Mesenchymal stem cell (in vitro differentiated cells and primary cell): ENCODE measurements at regions not wholly inside any gene's neighbourhood (a gene's known extent, or its start where the extent isn't known, plus 50 kb on each side); places are given as distances from the start of the nearest gene placed in this dataset.

ENCODE experiments used
- DNase-seq: peaks from one replicate; pipeline ENCODE4 v3.0.0-alpha.2; 2013
- H2AFZ ChIP-seq: one replicate; pipeline ENCODE4 v1.6.1; 2013; ENCODE audit warnings: low read depth, mild to moderate bottlenecking, control low read depth, inconsistent platforms, low read length, moderate library complexity
- H2AK5ac ChIP-seq: 2 replicates; pipeline ENCODE4 v1.6.1; 2013; ENCODE audit warnings: low read length, moderate library complexity, mild to moderate bottlenecking, inconsistent platforms; ENCODE audit not compliant: severe bottlenecking
- H2BK120ac ChIP-seq: one replicate; pipeline ENCODE4 v1.6.1; 2013; ENCODE audit warnings: low read depth, mild to moderate bottlenecking, inconsistent platforms, low read length, moderate library complexity
- H2BK12ac ChIP-seq, 2 experiments: one replicate each; pipeline ENCODE4 v1.6.1; 2013; ENCODE audit warnings: inconsistent platforms in 2 of 2, low read length in 2 of 2, mild to moderate bottlenecking in 2 of 2, moderate library complexity in 2 of 2, control low read depth in 1 of 2
- H2BK15ac ChIP-seq: one replicate; pipeline ENCODE4 v1.6.1; 2013; ENCODE audit warnings: mild to moderate bottlenecking, low read depth, inconsistent platforms; ENCODE audit not compliant: poor library complexity, severe bottlenecking
- H2BK5ac ChIP-seq: 2 replicates; pipeline ENCODE4 v1.6.1; 2013; ENCODE audit warnings: low read depth, mild to moderate bottlenecking, low read length, control low read depth, inconsistent platforms; ENCODE audit not compliant: poor library complexity, severe bottlenecking
- H3K14ac ChIP-seq, 2 experiments: one replicate each; pipeline ENCODE4 v1.6.1; 2013; ENCODE audit warnings: inconsistent platforms in 2 of 2, low read length in 2 of 2, control low read depth in 1 of 2, mild to moderate bottlenecking in 1 of 2, moderate library complexity in 1 of 2
- H3K18ac ChIP-seq, 2 experiments: one replicate each; pipeline ENCODE4 v1.6.1; 2013; ENCODE audit warnings: inconsistent platforms in 2 of 2, low read length in 2 of 2, control low read depth in 1 of 2, low read depth in 1 of 2, mild to moderate bottlenecking in 1 of 2
- H3K23ac ChIP-seq, 2 experiments: one replicate each; pipeline ENCODE4 v1.6.1; 2013; ENCODE audit warnings: inconsistent platforms in 2 of 2, low read length in 2 of 2, mild to moderate bottlenecking in 2 of 2, moderate library complexity in 2 of 2, control low read depth in 1 of 2
- H3K27ac ChIP-seq: 2 replicates; pipeline ENCODE4 v1.5.1; 2013; ENCODE audit warnings: mild to moderate bottlenecking, moderate library complexity, low read length, control low read depth, inconsistent platforms; ENCODE audit not compliant: poor library complexity, severe bottlenecking
- H3K27me3 ChIP-seq, 2 experiments: 2 replicates each; pipeline versions ENCODE4 v1.6.1 to v1.7.0; 2013; ENCODE audit warnings: low read length in 2 of 2, mild to moderate bottlenecking in 2 of 2, moderate library complexity in 2 of 2, control low read depth in 1 of 2, inconsistent platforms in 1 of 2; ENCODE audit not compliant: control insufficient read depth in 1 of 2, insufficient read depth in 1 of 2
- H3K36me3 ChIP-seq, 2 experiments: 2 replicates each; pipeline versions ENCODE4 v1.6.1 to v1.7.0; 2013; ENCODE audit warnings: low read length in 2 of 2, control low read depth in 1 of 2, inconsistent platforms in 1 of 2, low read depth in 1 of 2, mild to moderate bottlenecking in 1 of 2; ENCODE audit not compliant: insufficient read depth in 2 of 2, control insufficient read depth in 1 of 2
- H3K4ac ChIP-seq, 2 experiments: one replicate each; pipeline ENCODE4 v1.6.1; 2013; ENCODE audit warnings: inconsistent platforms in 2 of 2, low read length in 2 of 2, mild to moderate bottlenecking in 2 of 2, moderate library complexity in 2 of 2, control low read depth in 1 of 2, low read depth in 1 of 2
- H3K4me1 ChIP-seq: 2 replicates; pipeline ENCODE4 v1.6.1; 2013; ENCODE audit warnings: low read depth, low read length, control low read depth; ENCODE audit not compliant: control insufficient read depth, insufficient read depth
- H3K4me2 ChIP-seq: 2 replicates; pipeline ENCODE4 v1.6.1; 2013; ENCODE audit warnings: low read length, mild to moderate bottlenecking, inconsistent platforms; ENCODE audit not compliant: poor library complexity, severe bottlenecking
- H3K4me3 ChIP-seq, 2 experiments: 2 replicates each; pipeline versions ENCODE4 v1.5.1 to v1.7.0; 2013; ENCODE audit warnings: low read length in 2 of 2, mild to moderate bottlenecking in 2 of 2, control low read depth in 1 of 2, low read depth in 1 of 2; ENCODE audit not compliant: insufficient read depth in 1 of 2
- H3K79me1 ChIP-seq: replicated peaks from 2 replicates; pipeline ENCODE4 v1.6.1; 2013; ENCODE audit warnings: mild to moderate bottlenecking, control low read depth, low read length, inconsistent platforms; ENCODE audit not compliant: poor library complexity, severe bottlenecking
- H3K9ac ChIP-seq: 2 replicates; pipeline ENCODE4 v1.7.0; 2013; ENCODE audit warnings: mild to moderate bottlenecking, low read length, moderate library complexity
- H3K9me3 ChIP-seq: 2 replicates; pipeline ENCODE4 v1.7.0; 2013; ENCODE audit warnings: mild to moderate bottlenecking, low read length; ENCODE audit not compliant: control insufficient read depth
- H4K8ac ChIP-seq: one replicate; pipeline ENCODE4 v1.6.1; 2013; ENCODE audit warnings: inconsistent platforms, mild to moderate bottlenecking, low read length, moderate library complexity
- H4K91ac ChIP-seq: one replicate; pipeline ENCODE4 v1.6.1; 2013; ENCODE audit warnings: mild to moderate bottlenecking, low read length, inconsistent platforms
- WGBS: methylation state at CpG from one replicate; pipeline ENCODE4 v1.1.7; 2013; ENCODE audit warnings: mixed read lengths; 5-methylcytosine and 5-hydroxymethylcytosine counted together

DNA sequence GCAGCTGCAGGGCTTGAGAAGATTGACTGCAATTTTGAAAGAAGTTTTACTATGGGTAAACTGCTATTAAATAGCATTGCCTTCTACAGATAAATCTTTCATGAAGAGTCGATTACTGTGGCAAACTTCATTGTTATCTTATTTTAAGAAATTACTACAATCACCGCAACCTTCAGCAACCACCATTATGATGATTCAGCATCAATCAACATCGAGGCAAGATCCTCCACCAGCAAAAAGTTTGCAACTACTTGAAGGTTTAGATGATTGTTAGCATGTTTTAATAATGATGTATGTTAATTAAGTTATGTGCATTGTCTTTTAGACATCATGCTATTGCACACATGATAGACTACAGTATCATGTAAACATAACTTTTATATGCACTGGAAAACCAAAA lies 1511.0 kb downstream of the FSTL5 start:
- Histone ChIP-seq H2BK5ac (no peak overlapping the region), H3K4me3 (no peak overlapping the region), H3K36me3 (no peaks in the 10 kb centered on the region), H3K27me3 (no peaks in the 10 kb centered on the region), H3K79me1 (no peaks in the 10 kb centered on the region), H3K9ac (no peak overlapping the region), H2BK120ac (no peak overlapping the region), H2AFZ (no peak overlapping the region), H3K4ac (no peak overlapping the region), H3K18ac (no peak overlapping the region), H3K9me3 (peaks cover 22% of the 10 kb centered on the region), H3K4me1 (no peaks in the 10 kb centered on the region), H2BK12ac (no peak overlapping the region), H2AK5ac (no peak overlapping the region), H4K91ac (no peak overlapping the region), H4K8ac (no peak overlapping the region), H3K4me2 (no peak overlapping the region), H3K14ac (no peak overlapping the region), H3K27ac (no peak overlapping the region), H3K23ac (no peak overlapping the region), H2BK15ac (no peak overlapping the region)
- DNase-seq, result no peak
- WGBS, result 81% methylated on average over 2 of the region's 3 CpGs

DNA sequence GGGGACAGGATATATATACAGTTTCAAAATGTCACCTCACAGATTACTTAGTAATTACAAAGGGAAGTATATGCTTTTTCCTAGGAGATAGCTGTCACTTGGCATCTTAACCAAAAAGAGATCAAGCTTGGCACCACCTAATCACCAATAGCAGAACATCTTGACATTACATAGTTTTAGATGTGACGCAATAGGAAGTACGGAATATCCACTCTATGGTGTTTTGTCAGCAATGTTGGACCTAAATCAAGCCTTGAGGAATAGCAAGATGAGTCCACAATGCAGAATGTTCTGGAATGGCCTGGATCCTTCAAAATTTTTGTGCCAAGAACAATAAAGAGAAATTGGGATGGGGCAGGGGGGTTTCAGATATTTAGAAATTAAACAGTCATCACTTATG lies 1488.2 kb downstream of the FSTL5 start:
- no peak overlapping the region for H2BK12ac ChIP-seq
- no peak overlapping the region for H3K9ac ChIP-seq
- no peak overlapping the region for H3K4me2 ChIP-seq
- DNase-seq, result no peak
- no peak overlapping the region for H2AFZ ChIP-seq
- H3K9me3 ChIP-seq, result peaks cover 12% of the 10 kb centered on the region
- no peak overlapping the region for H3K23ac ChIP-seq
- no peak overlapping the region for H3K4me3 ChIP-seq
- WGBS, result 92% methylated on average over 2 of the region's 2 CpGs
- H2BK120ac ChIP-seq, result no peak overlapping the region
- no peak overlapping the region for H4K8ac ChIP-seq
- H2BK15ac ChIP-seq, result no peak overlapping the region
- H4K91ac ChIP-seq, result no peak overlapping the region
- no peak overlapping the region for H2AK5ac ChIP-seq
- H3K79me1 ChIP-seq, result no peaks in the 10 kb centered on the region
- no peak overlapping the region for H3K27ac ChIP-seq
- no peak overlapping the region for H2BK5ac ChIP-seq
- peaks cover 3% of the 10 kb centered on the region for H3K4me1 ChIP-seq
- H3K36me3 ChIP-seq, result no peaks in the 10 kb centered on the region
- H3K4ac ChIP-seq, result no peak overlapping the region
- H3K14ac ChIP-seq, result no peak overlapping the region
- no peak overlapping the region for H3K18ac ChIP-seq
- no peaks in the 10 kb centered on the region for H3K27me3 ChIP-seq

DNA sequence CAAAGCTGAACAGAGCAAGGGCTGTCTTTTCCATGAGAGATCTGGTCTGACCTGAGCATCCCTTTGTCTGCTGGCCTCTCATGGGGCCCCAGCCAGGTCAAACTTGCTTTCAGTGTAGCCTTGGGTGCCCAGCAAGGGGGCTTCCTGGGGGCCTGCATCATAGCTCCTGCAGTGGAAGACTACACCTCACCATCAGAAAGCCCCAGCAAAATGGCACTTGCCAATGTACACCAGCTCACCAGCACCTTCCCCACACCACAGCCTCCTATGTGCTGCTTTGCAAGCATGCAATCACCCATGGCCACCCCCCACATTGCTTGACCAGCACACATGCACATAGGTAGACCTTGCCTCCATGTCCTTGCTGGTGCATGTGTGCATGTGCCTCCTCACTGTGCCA lies 1478.1 kb downstream of the FSTL5 start:
- no peak for DNase-seq
- no peak overlapping the region for H2AFZ ChIP-seq
- no peak overlapping the region for H2BK5ac ChIP-seq
- no peak overlapping the region for H3K4me3 ChIP-seq
- no peak overlapping the region for H3K4me2 ChIP-seq
- H3K36me3 ChIP-seq, result no peaks in the 10 kb centered on the region
- no peak overlapping the region for H3K18ac ChIP-seq
- H3K27me3 ChIP-seq, result no peaks in the 10 kb centered on the region
- H3K9ac ChIP-seq, result no peak overlapping the region
- no peak overlapping the region for H2BK15ac ChIP-seq
- H3K79me1 ChIP-seq, result no peaks in the 10 kb centered on the region
- H3K9me3 ChIP-seq, result peaks cover 23% of the 10 kb centered on the region
- H3K14ac ChIP-seq, result no peak overlapping the region
- H2BK12ac ChIP-seq, result no peak overlapping the region
- no peak overlapping the region for H4K8ac ChIP-seq
- no peak overlapping the region for H4K91ac ChIP-seq
- H2BK120ac ChIP-seq, result no peak overlapping the region
- no peak overlapping the region for H2AK5ac ChIP-seq
- no peaks in the 10 kb centered on the region for H3K4me1 ChIP-seq
- no peak overlapping the region for H3K27ac ChIP-seq
- H3K4ac ChIP-seq, result no peak overlapping the region
- no peak overlapping the region for H3K23ac ChIP-seq

GRCh38 chr4:160701671-160702070 lies 1462.1 kb downstream of the FSTL5 start:
- no peak overlapping the region for H2BK12ac ChIP-seq
- H2BK15ac ChIP-seq, result no peak overlapping the region
- H3K14ac ChIP-seq, result no peak overlapping the region
- no peak overlapping the region for H3K23ac ChIP-seq
- H3K27me3 ChIP-seq, result no peaks in the 10 kb centered on the region
- no peak overlapping the region for H3K4me3 ChIP-seq
- no peak overlapping the region for H3K4ac ChIP-seq
- peaks cover 21% of the 10 kb centered on the region for H3K9me3 ChIP-seq
- no peak overlapping the region for H3K27ac ChIP-seq
- no peaks in the 10 kb centered on the region for H3K79me1 ChIP-seq
- no peaks in the 10 kb centered on the region for H3K4me1 ChIP-seq
- H3K9ac ChIP-seq, result no peak overlapping the region
- H2BK120ac ChIP-seq, result no peak overlapping the region
- DNase-seq, result no peak
- H2AK5ac ChIP-seq, result no peak overlapping the region
- H2AFZ ChIP-seq, result no peak overlapping the region
- no peak overlapping the region for H3K18ac ChIP-seq
- no peak overlapping the region for H2BK5ac ChIP-seq
- WGBS, result 83% methylated on average over 4 of the region's 4 CpGs
- no peaks in the 10 kb centered on the region for H3K36me3 ChIP-seq
- no peak overlapping the region for H4K91ac ChIP-seq
- H3K4me2 ChIP-seq, result no peak overlapping the region
- H4K8ac ChIP-seq, result no peak overlapping the region
